ENCODE measurements at regions not wholly inside any gene's neighbourhood (a gene's known extent, or its start where the extent isn't known, plus 50 kb on each side); places are given as distances from the start of the nearest gene placed in this dataset.
"Not testable (repeated sequence)": the region's sequence is repeated elsewhere in the genome, so short reads cannot be mapped to it uniquely, and the experiment has no call there.

DNA sequence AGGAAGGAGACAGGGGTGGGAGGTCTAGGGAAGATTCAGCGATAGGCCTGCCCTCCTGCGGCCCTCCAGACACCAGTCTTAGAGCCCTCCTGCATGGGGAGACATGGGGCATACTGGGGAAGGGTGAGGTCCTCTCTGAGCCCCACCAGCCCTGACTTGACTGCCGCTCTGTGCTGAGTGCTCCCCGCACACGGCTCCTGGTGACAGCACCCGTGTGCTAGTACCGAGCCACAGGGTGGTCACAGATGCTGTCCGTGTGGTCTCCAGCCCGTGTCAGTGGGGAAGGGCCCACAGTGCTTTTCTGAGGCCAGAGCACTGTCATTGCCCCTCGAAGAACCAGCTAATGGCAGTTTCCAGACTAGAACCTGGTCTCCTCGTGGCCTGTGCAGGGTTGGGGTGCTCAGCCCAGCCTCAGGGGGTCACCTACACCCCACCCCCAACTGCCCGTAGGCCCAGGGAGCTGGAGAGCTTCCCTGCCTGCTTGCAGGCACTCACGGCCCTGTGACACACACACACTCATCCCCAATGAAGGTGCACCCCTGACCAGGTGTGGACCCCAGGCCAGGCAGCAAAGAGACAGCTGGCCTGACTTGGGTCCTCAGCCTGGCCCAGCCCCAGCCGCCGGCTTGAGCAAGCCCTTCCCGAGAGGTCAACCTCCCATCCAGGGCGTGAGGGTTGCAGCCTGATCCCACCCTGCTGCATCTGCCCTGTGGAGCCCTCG lies 86.0 kb upstream of the RET start:
- H3K27ac Mint-ChIP-seq = no peak overlapping the region
- no peak overlapping the region for H3K4me3 Mint-ChIP-seq
- no peaks in the 10 kb centered on the region for H3K27me3 Mint-ChIP-seq
- no peak for DNase-seq
- peaks cover 19% of the 10 kb centered on the region for H3K4me1 Mint-ChIP-seq
- no peaks in the 10 kb centered on the region for H3K9me3 Mint-ChIP-seq
- H3K36me3 Mint-ChIP-seq = no peaks in the 10 kb centered on the region

DNA sequence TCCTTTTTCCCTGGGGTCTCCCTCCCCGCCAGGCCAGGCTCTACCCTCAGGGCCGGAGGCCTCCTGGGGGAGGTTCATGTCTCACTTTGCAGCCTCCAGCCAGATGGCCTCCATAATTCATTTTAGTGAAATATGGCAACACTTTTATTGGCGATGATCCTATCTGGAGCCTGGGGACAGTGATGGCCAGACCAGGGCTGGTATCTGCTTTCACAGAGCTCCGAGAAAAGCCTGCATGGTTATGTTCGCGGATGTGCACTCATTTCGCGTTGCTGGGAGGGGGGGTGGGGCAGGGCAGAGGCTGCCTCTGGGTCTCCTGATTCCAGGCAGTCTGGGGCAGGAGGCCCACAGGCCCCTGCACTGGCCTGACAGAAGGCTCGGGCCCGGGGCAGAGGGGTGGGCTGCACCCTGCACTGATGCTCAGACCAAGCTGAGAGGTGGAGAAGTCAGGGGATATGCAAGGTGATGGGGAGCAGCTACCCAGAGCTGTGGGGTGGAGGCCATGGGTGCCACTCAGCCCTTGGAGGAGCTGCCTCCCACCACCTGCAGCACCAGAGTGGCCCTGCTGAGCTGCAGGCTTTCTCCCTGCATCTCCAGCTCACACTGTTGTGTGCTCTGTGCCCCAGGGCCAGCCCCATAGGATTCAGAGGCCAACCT lies 85.3 kb upstream of the RET start:
- H3K4me1 Mint-ChIP-seq = peaks cover 19% of the 10 kb centered on the region
- no peaks in the 10 kb centered on the region for H3K36me3 Mint-ChIP-seq
- no peak overlapping the region for H3K4me3 Mint-ChIP-seq
- H3K9me3 Mint-ChIP-seq = no peaks in the 10 kb centered on the region
- no peak for DNase-seq
- H3K27ac Mint-ChIP-seq = no peak overlapping the region
- H3K27me3 Mint-ChIP-seq = no peaks in the 10 kb centered on the region

DNA sequence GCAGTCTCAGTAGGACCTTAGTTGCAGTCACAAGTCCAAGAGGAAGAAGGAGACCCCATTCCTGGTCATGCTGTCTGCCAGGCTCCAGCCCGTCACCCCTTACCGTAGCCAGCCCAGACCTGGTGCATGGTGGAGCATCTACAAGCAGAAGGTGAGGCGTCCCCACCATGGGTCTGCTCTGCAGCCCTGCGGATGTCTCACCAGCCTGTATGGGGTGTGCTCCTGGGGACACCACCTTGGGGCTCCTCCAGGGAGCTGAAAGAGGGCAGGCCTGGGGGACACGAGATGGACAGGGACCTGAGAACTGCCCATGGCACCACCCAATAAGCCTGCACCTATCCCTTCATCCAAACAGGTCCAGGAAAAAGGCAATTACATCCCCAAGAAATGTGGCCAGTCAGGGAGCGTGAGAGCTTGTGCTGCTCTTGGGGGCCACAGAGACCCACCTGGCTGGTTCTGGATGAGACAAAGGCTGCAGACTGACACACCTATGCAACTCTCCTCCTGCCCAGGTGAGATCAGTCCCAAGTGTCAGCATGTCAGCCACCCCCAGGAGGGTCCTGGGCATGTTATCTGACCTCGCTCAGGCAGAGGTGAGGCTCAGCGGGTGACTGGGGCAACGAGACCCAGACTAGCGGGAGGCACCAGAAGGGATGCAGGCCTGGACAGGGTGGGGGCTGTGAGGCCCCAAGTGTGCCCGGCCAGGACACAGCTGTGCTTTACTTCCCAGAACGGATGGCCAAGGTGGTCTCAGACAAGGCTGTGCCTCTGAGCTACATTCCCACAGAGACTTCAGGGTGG lies 84.5 kb upstream of the RET start:
- H3K4me1 Mint-ChIP-seq = peaks cover 15% of the 10 kb centered on the region
- H3K9me3 Mint-ChIP-seq = no peaks in the 10 kb centered on the region
- no peaks in the 10 kb centered on the region for H3K36me3 Mint-ChIP-seq
- H3K27ac Mint-ChIP-seq = no peak overlapping the region
- H3K4me3 Mint-ChIP-seq = no peak overlapping the region
- H3K27me3 Mint-ChIP-seq = no peaks in the 10 kb centered on the region
- no peak for DNase-seq

DNA sequence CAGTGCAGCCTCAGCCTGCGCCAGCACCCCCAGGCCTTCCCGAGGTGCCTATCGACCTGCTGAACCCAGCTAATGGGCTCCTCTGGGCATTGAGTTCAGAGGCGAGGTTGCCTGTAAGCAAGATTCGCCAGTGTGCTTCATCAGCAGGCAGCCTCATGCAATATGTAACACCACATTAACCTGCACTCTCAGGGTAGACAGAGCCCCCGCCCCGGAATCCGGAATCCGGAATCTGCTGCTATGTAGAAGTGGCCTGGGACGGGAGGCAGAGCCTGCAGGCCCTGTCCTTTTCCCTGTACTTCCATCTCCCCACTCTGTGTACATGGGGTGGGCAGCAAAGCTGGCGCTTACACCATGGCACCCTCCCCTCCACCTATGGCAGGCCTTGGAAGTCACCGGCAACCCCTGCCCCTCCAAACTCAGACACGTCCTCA lies 83.9 kb upstream of the RET start:
- H3K27me3 Mint-ChIP-seq = no peaks in the 10 kb centered on the region
- no peak for DNase-seq
- H3K9me3 Mint-ChIP-seq = no peaks in the 10 kb centered on the region
- no peak overlapping the region for H3K27ac Mint-ChIP-seq
- peaks cover 14% of the 10 kb centered on the region for H3K4me1 Mint-ChIP-seq
- H3K4me3 Mint-ChIP-seq = no peak overlapping the region
- H3K36me3 Mint-ChIP-seq = no peaks in the 10 kb centered on the region

DNA sequence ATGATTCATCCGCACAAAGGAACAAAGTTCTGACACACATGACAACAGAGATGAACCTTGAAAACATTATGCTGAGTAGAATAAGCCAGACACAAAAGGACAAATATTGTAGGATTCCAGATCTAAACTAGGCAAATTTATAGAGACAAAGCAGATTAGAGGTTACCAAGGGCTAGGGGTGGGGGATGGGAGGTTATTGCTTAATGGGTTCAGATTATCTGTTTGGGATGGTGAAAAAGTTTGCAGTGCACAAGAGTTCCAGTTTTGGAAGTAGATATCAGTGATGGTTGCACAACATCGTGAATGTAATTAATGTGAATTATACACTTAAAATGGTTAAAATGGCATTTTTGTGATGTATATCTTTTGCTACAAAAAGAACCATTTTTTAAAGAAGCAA lies 82.0 kb upstream of the RET start:
- H3K27ac Mint-ChIP-seq, H3K4me1 Mint-ChIP-seq, H3K36me3 Mint-ChIP-seq, H3K9me3 Mint-ChIP-seq, DNase-seq, H3K27me3 Mint-ChIP-seq, H3K4me3 Mint-ChIP-seq: not testable (repeated sequence)

DNA sequence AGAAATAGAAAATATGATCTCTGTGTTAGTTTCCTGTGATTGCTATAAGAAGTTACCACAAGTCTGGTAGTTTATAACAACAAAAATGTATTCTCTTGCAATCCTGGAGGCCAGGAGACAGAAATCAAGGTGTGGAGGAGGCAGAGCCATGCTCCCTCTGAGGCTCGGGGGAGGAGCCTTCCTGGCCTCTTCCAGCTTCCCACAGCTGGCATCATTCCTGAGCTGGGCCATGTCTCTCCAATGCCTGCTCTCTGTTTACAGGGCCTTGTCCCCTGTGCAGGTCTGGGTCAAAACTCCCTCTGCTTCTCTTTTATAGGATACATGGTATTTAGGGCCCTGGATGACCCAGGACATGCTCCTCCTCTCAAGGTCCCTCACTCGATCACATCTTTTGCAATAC lies 81.3 kb upstream of the RET start:
- Mint-ChIP-seq H3K27me3 (no peaks in the 10 kb centered on the region), H3K4me3 (no peak overlapping the region), H3K9me3 (no peaks in the 10 kb centered on the region), H3K27ac (no peak overlapping the region), H3K36me3 (no peaks in the 10 kb centered on the region), H3K4me1 (peaks cover 2% of the 10 kb centered on the region)
- DNase-seq = no peak

DNA sequence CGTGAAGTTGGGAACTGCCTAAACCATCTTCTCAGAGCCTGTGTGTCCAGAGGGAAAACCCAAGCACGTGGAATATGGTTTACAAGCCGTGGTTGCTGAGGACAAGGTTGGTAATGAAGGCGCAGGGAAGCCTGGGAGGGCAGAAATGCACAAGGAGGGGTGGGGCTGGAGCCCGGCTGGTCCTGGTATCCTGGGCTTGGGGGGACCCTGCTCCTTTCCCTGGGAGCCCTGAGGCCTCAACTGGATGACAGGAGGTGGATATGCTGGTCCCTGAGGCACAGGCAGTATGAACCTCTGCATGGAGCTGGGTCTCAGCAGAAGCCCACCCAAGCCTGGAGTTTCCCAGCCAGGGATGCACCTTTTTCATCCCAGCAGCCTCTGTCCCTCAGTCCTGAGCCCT lies 80.3 kb upstream of the RET start:
- Mint-ChIP-seq H3K4me1 (no peaks in the 10 kb centered on the region), H3K4me3 (no peak overlapping the region), H3K9me3 (no peaks in the 10 kb centered on the region), H3K36me3 (no peaks in the 10 kb centered on the region), H3K27ac (no peak overlapping the region), H3K27me3 (no peaks in the 10 kb centered on the region)
- no peak for DNase-seq

DNA sequence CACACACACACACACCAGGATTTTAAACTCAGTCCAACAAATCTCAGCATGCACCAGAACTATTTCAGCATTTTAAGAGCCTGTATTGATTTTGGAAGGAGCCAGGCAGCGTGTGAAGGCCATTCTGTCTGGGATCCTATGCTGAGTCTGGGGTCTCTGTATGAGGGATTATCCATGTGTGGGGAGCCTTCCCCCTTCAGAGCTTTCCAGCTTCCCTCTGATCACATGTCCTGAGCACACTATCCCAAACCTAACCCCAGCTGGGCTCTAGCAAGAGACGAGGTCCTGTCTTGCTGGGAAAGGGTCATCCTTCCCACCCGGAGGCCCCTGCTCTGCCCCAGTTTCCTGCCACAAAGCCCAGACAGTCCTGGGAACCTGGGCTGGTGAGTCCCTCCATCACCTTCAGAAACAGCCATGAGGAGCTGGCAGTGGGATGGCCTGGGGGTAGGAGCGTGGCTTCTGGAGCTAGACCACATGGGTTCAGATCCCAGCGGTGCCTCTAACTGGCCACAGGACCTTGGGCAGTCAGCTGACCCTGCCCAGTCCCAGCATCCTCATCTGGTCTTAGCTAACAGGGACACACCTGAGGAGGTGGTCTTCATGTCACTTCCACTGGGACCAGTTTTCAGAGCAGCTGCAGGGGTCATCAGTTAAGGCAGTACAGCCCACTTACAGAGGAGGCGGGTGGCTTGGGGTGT lies 79.6 kb upstream of the RET start:
- Mint-ChIP-seq H3K27ac (no peak overlapping the region), H3K36me3 (no peaks in the 10 kb centered on the region), H3K27me3 (no peaks in the 10 kb centered on the region), H3K4me3 (no peak overlapping the region), H3K4me1 (no peaks in the 10 kb centered on the region), H3K9me3 (no peaks in the 10 kb centered on the region)
- no peak for DNase-seq

DNA sequence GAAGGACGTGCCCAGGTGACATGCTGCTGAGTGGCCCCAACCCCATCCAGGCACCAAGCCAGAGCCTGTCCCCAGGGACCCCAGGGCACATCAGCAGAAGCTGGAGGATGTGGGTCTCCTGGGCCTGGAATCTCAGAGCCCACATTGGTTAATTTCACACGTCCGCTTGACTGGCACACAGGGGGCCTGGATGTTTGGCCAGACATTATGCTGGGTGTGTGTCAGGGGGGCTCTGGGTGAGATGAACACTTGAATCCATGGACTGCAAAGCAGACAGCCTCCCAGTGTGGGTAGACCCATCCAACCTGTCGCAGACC lies 79.1 kb upstream of the RET start:
- H3K27ac Mint-ChIP-seq = no peak overlapping the region
- H3K36me3 Mint-ChIP-seq = no peaks in the 10 kb centered on the region
- DNase-seq = no peak
- no peaks in the 10 kb centered on the region for H3K4me1 Mint-ChIP-seq
- H3K9me3 Mint-ChIP-seq = no peaks in the 10 kb centered on the region
- no peaks in the 10 kb centered on the region for H3K27me3 Mint-ChIP-seq
- no peak overlapping the region for H3K4me3 Mint-ChIP-seq

DNA sequence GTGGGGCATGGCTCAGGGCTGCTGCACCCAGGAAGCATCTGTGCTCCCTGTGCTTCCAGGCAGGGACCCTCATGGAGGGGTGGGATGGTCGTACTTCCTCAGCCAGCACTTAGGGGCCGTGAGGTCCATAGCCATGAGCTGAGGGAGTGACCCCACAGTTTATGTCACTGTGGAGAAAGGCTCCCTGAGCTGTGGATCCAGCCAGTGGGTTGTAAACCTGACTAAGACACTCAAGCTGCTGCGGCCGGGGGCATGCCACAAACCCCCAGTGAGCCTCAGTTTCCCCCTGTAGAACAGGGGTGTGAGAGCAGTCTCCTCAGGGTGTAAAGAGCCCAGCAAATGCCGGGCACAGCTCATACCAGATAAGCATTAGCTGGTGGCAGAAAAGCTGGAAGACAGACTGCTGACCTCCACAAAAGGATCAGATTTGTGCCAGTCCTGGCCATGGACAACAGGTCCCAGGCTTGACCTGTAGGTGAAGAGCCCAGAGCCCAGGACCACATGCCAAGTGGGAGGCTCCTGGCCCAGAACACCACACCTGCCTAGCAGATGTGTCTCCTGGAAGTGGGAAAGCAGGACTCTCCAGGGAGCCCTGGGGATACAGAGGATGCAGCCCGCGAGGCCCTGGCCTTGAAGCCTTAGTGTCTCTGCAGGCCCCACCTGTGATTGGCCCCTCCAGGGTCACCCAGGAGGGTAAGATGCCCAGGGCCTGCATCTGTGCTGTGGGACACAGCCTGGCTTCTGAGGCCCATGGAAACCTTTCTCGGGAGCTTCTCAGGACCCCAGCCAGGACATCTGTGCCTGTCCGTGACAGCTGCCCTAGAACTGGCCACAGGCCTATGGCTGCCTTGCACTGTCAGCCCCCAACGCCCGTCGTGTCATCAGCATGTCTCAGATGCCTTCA lies 78.1 kb upstream of the RET start:
- H3K4me1 Mint-ChIP-seq = no peaks in the 10 kb centered on the region
- H3K36me3 Mint-ChIP-seq = no peaks in the 10 kb centered on the region
- DNase-seq = no peak
- H3K9me3 Mint-ChIP-seq = no peaks in the 10 kb centered on the region
- no peak overlapping the region for H3K27ac Mint-ChIP-seq
- no peaks in the 10 kb centered on the region for H3K27me3 Mint-ChIP-seq
- no peak overlapping the region for H3K4me3 Mint-ChIP-seq

DNA sequence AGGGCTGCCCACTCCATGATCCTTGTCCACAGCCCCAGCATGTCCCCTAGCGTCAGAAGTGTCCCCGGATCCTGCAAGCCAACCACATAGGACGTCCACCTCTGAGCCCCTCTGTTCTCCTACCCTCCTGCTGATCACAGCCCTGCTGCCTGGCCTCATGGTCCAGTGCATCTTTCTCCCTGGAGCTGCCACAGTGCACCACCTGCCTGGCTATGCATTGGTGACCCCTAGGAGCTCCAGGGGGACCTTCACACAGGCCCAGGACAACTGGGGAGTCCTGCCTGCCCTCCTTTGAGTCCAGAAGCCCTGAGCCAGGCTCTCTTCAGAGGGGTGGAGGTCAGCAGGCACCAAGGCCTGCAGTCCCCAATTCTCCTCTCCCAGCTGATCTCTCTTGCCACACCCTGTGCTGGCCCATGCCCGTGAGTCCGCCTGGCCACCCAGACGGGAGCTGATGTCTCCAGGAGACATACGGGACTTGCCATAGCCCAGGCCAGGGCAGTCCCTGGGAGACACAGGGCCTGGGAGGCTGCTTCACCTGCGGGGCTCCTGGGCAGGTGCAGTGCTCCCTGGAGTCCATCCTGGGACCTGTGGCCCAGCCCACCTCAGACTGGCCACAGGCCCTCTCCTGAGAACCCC lies 77.4 kb upstream of the RET start:
- Mint-ChIP-seq H3K9me3 (no peaks in the 10 kb centered on the region), H3K4me1 (no peaks in the 10 kb centered on the region), H3K4me3 (no peak overlapping the region), H3K27ac (no peak overlapping the region), H3K36me3 (no peaks in the 10 kb centered on the region), H3K27me3 (no peaks in the 10 kb centered on the region)
- no peak for DNase-seq

DNA sequence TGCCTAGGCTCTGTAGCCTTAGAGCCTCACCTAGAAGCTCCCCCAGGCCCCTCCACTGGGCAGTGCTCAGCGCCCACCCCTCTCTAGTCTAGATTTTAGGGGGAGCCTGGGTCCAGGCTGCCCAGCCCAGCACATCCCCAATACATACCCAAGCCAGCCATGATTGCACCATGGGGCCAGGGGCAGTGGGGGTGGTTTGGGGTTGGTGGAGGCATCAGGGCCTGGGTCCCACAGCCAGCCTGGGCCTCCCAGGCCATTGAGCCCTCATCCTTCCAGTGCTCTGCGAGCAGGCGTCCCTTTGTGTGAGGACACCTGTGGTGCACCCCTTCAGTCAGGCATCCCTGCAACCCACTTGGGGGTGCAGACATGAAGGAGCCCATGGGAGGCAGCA lies 76.9 kb upstream of the RET start:
- H3K27ac Mint-ChIP-seq = no peak overlapping the region
- H3K4me1 Mint-ChIP-seq = no peaks in the 10 kb centered on the region
- no peak overlapping the region for H3K4me3 Mint-ChIP-seq
- no peaks in the 10 kb centered on the region for H3K27me3 Mint-ChIP-seq
- DNase-seq = no peak
- no peaks in the 10 kb centered on the region for H3K36me3 Mint-ChIP-seq
- no peaks in the 10 kb centered on the region for H3K9me3 Mint-ChIP-seq

DNA sequence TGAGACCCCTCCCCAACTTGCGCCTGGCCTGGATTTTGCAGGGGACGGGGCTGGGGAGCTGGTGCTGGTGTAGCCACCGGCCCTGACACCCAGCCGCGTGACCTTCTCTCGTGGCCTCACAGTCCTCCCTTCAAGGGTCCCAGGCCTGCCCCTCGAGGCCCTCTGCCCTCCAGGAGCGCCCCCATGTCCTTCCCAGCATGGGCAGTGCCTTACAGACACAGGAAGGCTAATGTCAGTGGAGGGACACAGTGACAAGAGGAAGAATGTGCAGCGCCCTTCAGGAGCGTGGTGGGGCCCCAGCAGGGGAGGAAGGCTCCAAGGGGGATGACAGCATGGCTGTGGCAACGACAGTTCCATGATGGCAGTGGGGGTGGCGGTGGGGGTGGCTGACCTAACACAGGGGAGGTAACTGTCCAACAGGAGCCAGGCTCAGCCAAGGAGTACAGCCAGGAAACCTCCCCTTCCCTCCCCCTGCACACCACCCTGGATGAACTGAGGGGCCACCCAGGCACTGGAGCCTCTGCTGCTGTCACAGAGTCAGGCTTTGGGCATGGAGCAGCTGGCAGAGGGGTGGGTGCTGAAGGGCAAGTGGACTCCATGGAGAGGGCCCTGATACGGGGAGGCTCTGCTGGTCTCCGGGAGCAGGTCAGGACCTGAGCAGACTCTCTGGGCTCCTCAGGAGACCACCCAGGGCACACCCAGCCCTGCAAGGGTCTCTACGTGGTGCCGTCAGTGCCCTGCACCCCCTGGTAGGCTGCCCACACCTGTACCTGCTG lies 76.0 kb upstream of the RET start:
- H3K36me3 Mint-ChIP-seq = no peaks in the 10 kb centered on the region
- H3K27ac Mint-ChIP-seq = no peak overlapping the region
- H3K27me3 Mint-ChIP-seq = no peaks in the 10 kb centered on the region
- no peak for DNase-seq
- H3K4me3 Mint-ChIP-seq = no peak overlapping the region
- no peaks in the 10 kb centered on the region for H3K9me3 Mint-ChIP-seq
- H3K4me1 Mint-ChIP-seq = no peaks in the 10 kb centered on the region

DNA sequence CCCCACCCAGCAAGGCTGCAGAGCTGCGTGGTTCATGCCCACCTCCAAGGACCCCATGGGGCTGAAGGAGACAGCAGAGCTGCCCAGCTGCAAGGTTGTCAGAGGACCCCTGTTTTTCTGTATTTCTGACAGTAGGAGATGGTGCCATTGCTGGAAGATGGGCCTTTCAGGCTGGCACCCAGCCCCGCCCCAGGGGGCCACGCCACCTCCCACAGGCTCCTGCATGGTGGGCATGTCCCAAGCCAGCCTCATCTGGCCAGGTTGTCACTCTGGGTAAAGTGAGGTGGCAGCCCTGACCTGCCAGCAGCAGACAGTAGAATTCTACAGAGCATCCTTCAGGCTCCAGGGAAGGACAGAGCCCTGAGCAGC lies 75.5 kb upstream of the RET start:
- Mint-ChIP-seq H3K27me3 (no peaks in the 10 kb centered on the region), H3K27ac (no peak overlapping the region), H3K4me1 (no peaks in the 10 kb centered on the region), H3K36me3 (no peaks in the 10 kb centered on the region), H3K9me3 (no peaks in the 10 kb centered on the region), H3K4me3 (no peak overlapping the region)
- DNase-seq = no peak
